ENCODE measurements at regions not wholly inside any gene's neighbourhood (a gene's known extent, or its start where the extent isn't known, plus 50 kb on each side); places are given as distances from the start of the nearest gene placed in this dataset.

- H3K9me3 ChIP-seq (ENCODE audit: control insufficient read depth, low read length), result no peaks in the 10 kb centered on the region
- H3K27ac ChIP-seq (ENCODE audit: low read depth, low read length, severe bottlenecking), result no peak overlapping the region
- no peaks in the 10 kb centered on the region for H3K36me3 ChIP-seq (ENCODE audit: control insufficient read depth, insufficient read depth, low read length)
- H3K4me3 ChIP-seq (ENCODE audit: extremely low read depth, insufficient read depth, low read length, poor library complexity, severe bottlenecking), result no peak overlapping the region
- no CpG with 5 or more reads among the region's 2 CpGs for WGBS, 2 experiments (ENCODE audit: insufficient coverage in 2 of 2)
- H3K4me1 ChIP-seq (ENCODE audit: control insufficient read depth, insufficient read depth, low read length, poor library complexity, severe bottlenecking), result no peaks in the 10 kb centered on the region
Measured at GRCh38 chrX:66915893-66916292, 277.0 kb upstream of the EDA2R start.

- no peaks in the 10 kb centered on the region for H3K36me3 ChIP-seq (ENCODE audit: control insufficient read depth, insufficient read depth, low read length)
- no peak overlapping the region for H3K4me3 ChIP-seq (ENCODE audit: extremely low read depth, insufficient read depth, low read length, poor library complexity, severe bottlenecking)
- H3K4me1 ChIP-seq (ENCODE audit: control insufficient read depth, insufficient read depth, low read length, poor library complexity, severe bottlenecking), result no peaks in the 10 kb centered on the region
- no peaks in the 10 kb centered on the region for H3K9me3 ChIP-seq (ENCODE audit: control insufficient read depth, low read length)
- WGBS, 2 experiments (ENCODE audit: insufficient coverage in 2 of 2), result no CpG with 5 or more reads among the region's 6 CpGs
- no peak overlapping the region for H3K27ac ChIP-seq (ENCODE audit: low read depth, low read length, severe bottlenecking)
Measured at GRCh38 chrX:66914080-66914479, 275.2 kb upstream of the EDA2R start.

GRCh38 chrX:66912417-66912816 is 273.5 kb upstream of the EDA2R start:
- Histone ChIP-seq H3K9me3 (ENCODE audit: control insufficient read depth, low read length) (no peaks in the 10 kb centered on the region), H3K36me3 (ENCODE audit: control insufficient read depth, insufficient read depth, low read length) (no peaks in the 10 kb centered on the region), H3K4me1 (ENCODE audit: control insufficient read depth, insufficient read depth, low read length, poor library complexity, severe bottlenecking) (no peaks in the 10 kb centered on the region), H3K27ac (ENCODE audit: low read depth, low read length, severe bottlenecking) (peak overlapping the region; percentile 23), H3K4me3 (ENCODE audit: extremely low read depth, insufficient read depth, low read length, poor library complexity, severe bottlenecking) (no peak overlapping the region)
- 83% methylated on average over 1 of the region's 2 CpGs; no CpG with 5 or more reads in 1 of the 2 experiments for whole genome bisulfite sequencing, 2 experiments (ENCODE audit: insufficient coverage in 2 of 2)

- no CpG with 5 or more reads among the region's 4 CpGs for WGBS, 2 experiments (ENCODE audit: insufficient coverage in 2 of 2)
- Histone ChIP-seq H3K36me3 (ENCODE audit: control insufficient read depth, insufficient read depth, low read length) (no peaks in the 10 kb centered on the region), H3K4me3 (ENCODE audit: extremely low read depth, insufficient read depth, low read length, poor library complexity, severe bottlenecking) (no peak overlapping the region), H3K4me1 (ENCODE audit: control insufficient read depth, insufficient read depth, low read length, poor library complexity, severe bottlenecking) (no peaks in the 10 kb centered on the region), H3K27ac (ENCODE audit: low read depth, low read length, severe bottlenecking) (no peak overlapping the region), H3K9me3 (ENCODE audit: control insufficient read depth, low read length) (no peaks in the 10 kb centered on the region)
Measured at GRCh38 chrX:66902081-66902480, 263.2 kb upstream of the EDA2R start.

- no peak overlapping the region for H3K27ac ChIP-seq (ENCODE audit: low read depth, low read length, severe bottlenecking)
- H3K4me3 ChIP-seq (ENCODE audit: extremely low read depth, insufficient read depth, low read length, poor library complexity, severe bottlenecking), result no peak overlapping the region
- H3K9me3 ChIP-seq (ENCODE audit: control insufficient read depth, low read length), result no peaks in the 10 kb centered on the region
- no peaks in the 10 kb centered on the region for H3K4me1 ChIP-seq (ENCODE audit: control insufficient read depth, insufficient read depth, low read length, poor library complexity, severe bottlenecking)
- H3K36me3 ChIP-seq (ENCODE audit: control insufficient read depth, insufficient read depth, low read length), result no peaks in the 10 kb centered on the region
Measured at GRCh38 chrX:66900886-66901285, 262.0 kb upstream of the EDA2R start.

- Histone ChIP-seq H3K27ac (ENCODE audit: low read depth, low read length, severe bottlenecking) (no peak overlapping the region), H3K9me3 (ENCODE audit: control insufficient read depth, low read length) (no peaks in the 10 kb centered on the region), H3K36me3 (ENCODE audit: control insufficient read depth, insufficient read depth, low read length) (no peaks in the 10 kb centered on the region), H3K4me3 (ENCODE audit: extremely low read depth, insufficient read depth, low read length, poor library complexity, severe bottlenecking) (no peak overlapping the region), H3K4me1 (ENCODE audit: control insufficient read depth, insufficient read depth, low read length, poor library complexity, severe bottlenecking) (no peaks in the 10 kb centered on the region)
- WGBS, 2 experiments (ENCODE audit: insufficient coverage in 2 of 2), result no CpG with 5 or more reads among the region's 2 CpGs
Measured at GRCh38 chrX:66892004-66892403, 253.1 kb upstream of the EDA2R start.

GRCh38 chrX:66889418-66889817 is 250.5 kb upstream of the EDA2R start:
- Histone ChIP-seq H3K9me3 (ENCODE audit: control insufficient read depth, low read length) (no peaks in the 10 kb centered on the region), H3K27ac (ENCODE audit: low read depth, low read length, severe bottlenecking) (no peak overlapping the region), H3K36me3 (ENCODE audit: control insufficient read depth, insufficient read depth, low read length) (no peaks in the 10 kb centered on the region), H3K4me3 (ENCODE audit: extremely low read depth, insufficient read depth, low read length, poor library complexity, severe bottlenecking) (no peak overlapping the region), H3K4me1 (ENCODE audit: control insufficient read depth, insufficient read depth, low read length, poor library complexity, severe bottlenecking) (no peaks in the 10 kb centered on the region)
- no CpG with 5 or more reads among the region's 2 CpGs for WGBS, 2 experiments (ENCODE audit: insufficient coverage in 2 of 2)

- no peaks in the 10 kb centered on the region for H3K9me3 ChIP-seq (ENCODE audit: control insufficient read depth, low read length)
- no peaks in the 10 kb centered on the region for H3K36me3 ChIP-seq (ENCODE audit: control insufficient read depth, insufficient read depth, low read length)
- WGBS, 2 experiments (ENCODE audit: insufficient coverage in 2 of 2), result 79% methylated on average over 2 of the region's 2 CpGs; no CpG with 5 or more reads in 1 of the 2 experiments
- no peaks in the 10 kb centered on the region for H3K4me1 ChIP-seq (ENCODE audit: control insufficient read depth, insufficient read depth, low read length, poor library complexity, severe bottlenecking)
- no peak overlapping the region for H3K4me3 ChIP-seq (ENCODE audit: extremely low read depth, insufficient read depth, low read length, poor library complexity, severe bottlenecking)
- no peak overlapping the region for H3K27ac ChIP-seq (ENCODE audit: low read depth, low read length, severe bottlenecking)
Measured at GRCh38 chrX:66882101-66882500, 243.2 kb upstream of the EDA2R start.

GRCh38 chrX:66876776-66877175 is 237.9 kb upstream of the EDA2R start:
- Histone ChIP-seq H3K4me1 (ENCODE audit: control insufficient read depth, insufficient read depth, low read length, poor library complexity, severe bottlenecking) (no peaks in the 10 kb centered on the region), H3K9me3 (ENCODE audit: control insufficient read depth, low read length) (no peaks in the 10 kb centered on the region), H3K36me3 (ENCODE audit: control insufficient read depth, insufficient read depth, low read length) (no peaks in the 10 kb centered on the region), H3K4me3 (ENCODE audit: extremely low read depth, insufficient read depth, low read length, poor library complexity, severe bottlenecking) (no peak overlapping the region), H3K27ac (ENCODE audit: low read depth, low read length, severe bottlenecking) (no peak overlapping the region)
- 80% methylated on average over 1 of the region's 2 CpGs for WGBS, 2 experiments (ENCODE audit: insufficient coverage in 2 of 2)

GRCh38 chrX:66872771-66873170 is 233.9 kb upstream of the EDA2R start:
- no peaks in the 10 kb centered on the region for H3K36me3 ChIP-seq (ENCODE audit: control insufficient read depth, insufficient read depth, low read length)
- H3K27ac ChIP-seq (ENCODE audit: low read depth, low read length, severe bottlenecking), result no peak overlapping the region
- H3K9me3 ChIP-seq (ENCODE audit: control insufficient read depth, low read length), result no peaks in the 10 kb centered on the region
- no peak overlapping the region for H3K4me3 ChIP-seq (ENCODE audit: extremely low read depth, insufficient read depth, low read length, poor library complexity, severe bottlenecking)
- no peaks in the 10 kb centered on the region for H3K4me1 ChIP-seq (ENCODE audit: control insufficient read depth, insufficient read depth, low read length, poor library complexity, severe bottlenecking)

GRCh38 chrX:66863721-66864120 is 224.8 kb upstream of the EDA2R start:
- H3K4me3 ChIP-seq (ENCODE audit: extremely low read depth, insufficient read depth, low read length, poor library complexity, severe bottlenecking), result no peak overlapping the region
- no peaks in the 10 kb centered on the region for H3K4me1 ChIP-seq (ENCODE audit: control insufficient read depth, insufficient read depth, low read length, poor library complexity, severe bottlenecking)
- no peaks in the 10 kb centered on the region for H3K36me3 ChIP-seq (ENCODE audit: control insufficient read depth, insufficient read depth, low read length)
- 100% methylated on average over 1 of the region's 2 CpGs for WGBS, 2 experiments (ENCODE audit: insufficient coverage in 2 of 2)
- no peaks in the 10 kb centered on the region for H3K9me3 ChIP-seq (ENCODE audit: control insufficient read depth, low read length)
- H3K27ac ChIP-seq (ENCODE audit: low read depth, low read length, severe bottlenecking), result no peak overlapping the region

- Histone ChIP-seq H3K9me3 (ENCODE audit: control insufficient read depth, low read length) (no peaks in the 10 kb centered on the region), H3K36me3 (ENCODE audit: control insufficient read depth, insufficient read depth, low read length) (no peaks in the 10 kb centered on the region), H3K4me1 (ENCODE audit: control insufficient read depth, insufficient read depth, low read length, poor library complexity, severe bottlenecking) (no peaks in the 10 kb centered on the region), H3K4me3 (ENCODE audit: extremely low read depth, insufficient read depth, low read length, poor library complexity, severe bottlenecking) (no peak overlapping the region), H3K27ac (ENCODE audit: low read depth, low read length, severe bottlenecking) (no peak overlapping the region)
- 80% methylated on average over 1 of the region's 1 CpG; no CpG with 5 or more reads in 1 of the 2 experiments for WGBS, 2 experiments (ENCODE audit: insufficient coverage in 2 of 2)
Measured at GRCh38 chrX:66833426-66833825, 194.5 kb upstream of the EDA2R start.
